MM.1S (cell line): ENCODE measurements at regions not wholly inside any gene's neighbourhood (a gene's known extent, or its start where the extent isn't known, plus 50 kb on each side); places are given as distances from the start of the nearest gene placed in this dataset.

Source experiments
- EZH2 ChIP-seq: fragments of 300-600 bp; sonication (generic); optimal IDR thresholded peaks from 2 replicates; pipeline ENCODE3; 2017; ENCODE audit warnings: low read depth, mild to moderate bottlenecking, antibody characterized with exemption, low read length, mixed read lengths
- TF ChIP-seq, protein P1 (sequence below): fragments of 300-600 bp; sonication (generic); IDR thresholded peaks from 2 replicates; pipeline ENCODE4 v1.5.1; 2016; ENCODE audit warnings: antibody characterized with exemption, low read length, mixed read lengths

GRCh38 chr14:56895154-56895553 is 84.9 kb upstream of the OTX2 start:
- TF ChIP-seq, protein P1, sequence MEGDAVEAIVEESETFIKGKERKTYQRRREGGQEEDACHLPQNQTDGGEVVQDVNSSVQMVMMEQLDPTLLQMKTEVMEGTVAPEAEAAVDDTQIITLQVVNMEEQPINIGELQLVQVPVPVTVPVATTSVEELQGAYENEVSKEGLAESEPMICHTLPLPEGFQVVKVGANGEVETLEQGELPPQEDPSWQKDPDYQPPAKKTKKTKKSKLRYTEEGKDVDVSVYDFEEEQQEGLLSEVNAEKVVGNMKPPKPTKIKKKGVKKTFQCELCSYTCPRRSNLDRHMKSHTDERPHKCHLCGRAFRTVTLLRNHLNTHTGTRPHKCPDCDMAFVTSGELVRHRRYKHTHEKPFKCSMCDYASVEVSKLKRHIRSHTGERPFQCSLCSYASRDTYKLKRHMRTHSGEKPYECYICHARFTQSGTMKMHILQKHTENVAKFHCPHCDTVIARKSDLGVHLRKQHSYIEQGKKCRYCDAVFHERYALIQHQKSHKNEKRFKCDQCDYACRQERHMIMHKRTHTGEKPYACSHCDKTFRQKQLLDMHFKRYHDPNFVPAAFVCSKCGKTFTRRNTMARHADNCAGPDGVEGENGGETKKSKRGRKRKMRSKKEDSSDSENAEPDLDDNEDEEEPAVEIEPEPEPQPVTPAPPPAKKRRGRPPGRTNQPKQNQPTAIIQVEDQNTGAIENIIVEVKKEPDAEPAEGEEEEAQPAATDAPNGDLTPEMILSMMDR, result no peak
- no peak for TF ChIP-seq EZH2
